ENCODE measurements at regions not wholly inside any gene's neighbourhood (a gene's known extent, or its start where the extent isn't known, plus 50 kb on each side); places are given as distances from the start of the nearest gene placed in this dataset.

DNA sequence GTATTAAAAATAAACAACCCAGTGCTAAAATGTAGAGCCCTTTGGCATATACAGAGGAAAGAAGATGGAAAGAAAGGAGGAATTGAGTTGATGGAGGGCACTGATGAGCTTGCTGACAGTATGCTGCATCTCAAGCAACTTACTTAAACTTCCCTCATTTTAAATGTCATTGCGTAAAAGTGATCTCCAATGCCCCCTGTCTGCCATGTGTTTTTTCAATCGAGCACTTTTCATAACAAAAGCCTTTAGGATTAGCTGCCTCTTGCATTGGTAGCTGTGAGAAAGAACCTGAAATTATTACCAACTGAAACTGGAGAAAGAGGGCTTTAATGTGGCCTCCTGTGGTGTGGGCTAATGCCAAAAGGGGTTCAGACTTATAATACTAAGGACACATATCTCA lies 541.6 kb downstream of the SUCLA2 start:
- ATAC-seq (no peak), DNase-seq (no peak)
- intact Hi-C loops (cut with DNase I) = no loop called here
- 25 to 33% methylated on average over 2 of the region's 2 CpGs for WGBS, 2 donors
- Histone ChIP-seq H3K36me3 (replicated peaks in 1 of 2; ENCODE audit: insufficient read depth in 1 of 2, low read depth in 2 of 2) (no peaks in the 10 kb centered on the region), H3K4me1 (no peaks in the 10 kb centered on the region), H3K27me3 (no peaks in the 10 kb centered on the region), H3K4me3 (no peak overlapping the region), H3K27ac (no peak overlapping the region), H3K9me3 (no peaks in the 10 kb centered on the region)
- TF ChIP-seq, protein P1, sequence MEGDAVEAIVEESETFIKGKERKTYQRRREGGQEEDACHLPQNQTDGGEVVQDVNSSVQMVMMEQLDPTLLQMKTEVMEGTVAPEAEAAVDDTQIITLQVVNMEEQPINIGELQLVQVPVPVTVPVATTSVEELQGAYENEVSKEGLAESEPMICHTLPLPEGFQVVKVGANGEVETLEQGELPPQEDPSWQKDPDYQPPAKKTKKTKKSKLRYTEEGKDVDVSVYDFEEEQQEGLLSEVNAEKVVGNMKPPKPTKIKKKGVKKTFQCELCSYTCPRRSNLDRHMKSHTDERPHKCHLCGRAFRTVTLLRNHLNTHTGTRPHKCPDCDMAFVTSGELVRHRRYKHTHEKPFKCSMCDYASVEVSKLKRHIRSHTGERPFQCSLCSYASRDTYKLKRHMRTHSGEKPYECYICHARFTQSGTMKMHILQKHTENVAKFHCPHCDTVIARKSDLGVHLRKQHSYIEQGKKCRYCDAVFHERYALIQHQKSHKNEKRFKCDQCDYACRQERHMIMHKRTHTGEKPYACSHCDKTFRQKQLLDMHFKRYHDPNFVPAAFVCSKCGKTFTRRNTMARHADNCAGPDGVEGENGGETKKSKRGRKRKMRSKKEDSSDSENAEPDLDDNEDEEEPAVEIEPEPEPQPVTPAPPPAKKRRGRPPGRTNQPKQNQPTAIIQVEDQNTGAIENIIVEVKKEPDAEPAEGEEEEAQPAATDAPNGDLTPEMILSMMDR (IDR thresholded peaks at IDR 0.05) = peak in 2 of 7 experiments; percentile 14 to 27
- TF ChIP-seq POLR2A (IDR thresholded peaks at IDR 0.05) = no peak

DNA sequence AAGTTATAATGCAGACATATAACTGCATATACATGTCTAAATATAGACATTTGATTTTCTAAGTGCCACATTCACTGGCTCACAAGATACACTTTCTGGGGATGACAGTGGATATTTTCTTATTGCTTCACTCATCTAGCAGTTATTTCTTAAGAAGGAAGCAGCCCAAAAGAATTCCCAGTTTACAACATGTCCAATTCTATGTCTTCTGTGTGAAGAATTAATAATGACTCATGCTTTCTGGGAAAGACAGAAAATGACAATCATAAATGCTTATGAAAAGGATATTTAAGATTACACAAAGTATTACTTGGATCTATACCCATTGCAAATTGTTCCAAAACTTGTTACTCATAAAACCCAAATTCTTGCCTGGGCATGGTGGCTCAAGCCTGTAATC lies 543.4 kb downstream of the SUCLA2 start:
- no peaks in the 10 kb centered on the region for H3K9me3 ChIP-seq
- DNase-seq = no peak
- no peak for ATAC-seq
- H3K27ac ChIP-seq = no peak overlapping the region
- H3K4me1 ChIP-seq = no peaks in the 10 kb centered on the region
- H3K4me3 ChIP-seq = no peak overlapping the region
- TF ChIP-seq, protein P1 (IDR thresholded peaks at IDR 0.05) = no peak
- no peak for TF ChIP-seq POLR2A (IDR thresholded peaks at IDR 0.05)
- H3K27me3 ChIP-seq = no peaks in the 10 kb centered on the region
- H3K36me3 ChIP-seq (replicated peaks in 1 of 2; ENCODE audit: insufficient read depth in 1 of 2, low read depth in 2 of 2) = no peaks in the 10 kb centered on the region
- intact Hi-C loops (cut with DNase I) = no loop called here

DNA sequence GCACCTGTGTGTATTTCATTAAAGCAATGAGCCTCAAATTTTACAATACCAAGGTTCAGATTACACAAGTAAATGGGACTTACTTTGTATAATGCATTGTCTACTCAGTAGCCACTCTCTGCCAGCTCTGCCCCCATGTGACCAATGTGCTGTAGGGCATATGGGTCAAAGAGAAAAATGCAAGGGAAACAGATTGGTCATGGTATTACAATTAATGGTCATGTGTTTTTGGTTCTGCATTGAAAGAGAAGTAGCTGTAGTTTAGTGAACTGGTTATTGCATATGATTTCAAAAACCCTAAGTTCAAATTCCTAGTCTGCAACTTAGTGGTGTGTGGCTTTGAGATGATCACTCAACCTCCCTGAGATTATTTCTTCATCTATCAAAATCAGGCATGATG lies 545.4 kb downstream of the SUCLA2 start:
- no peak overlapping the region for H3K27ac ChIP-seq
- no peak overlapping the region for H3K4me3 ChIP-seq
- intact Hi-C loops (cut with DNase I) = no loop called here
- DNase-seq (peak in 1 of 4 donors; percentile 7), ATAC-seq (no peak)
- H3K9me3 ChIP-seq = no peaks in the 10 kb centered on the region
- TF ChIP-seq, protein P1 (IDR thresholded peaks at IDR 0.05) = no peak
- no peak for TF ChIP-seq POLR2A (IDR thresholded peaks at IDR 0.05)
- H3K27me3 ChIP-seq = no peaks in the 10 kb centered on the region
- no peaks in the 10 kb centered on the region for H3K4me1 ChIP-seq
- H3K36me3 ChIP-seq (replicated peaks in 1 of 2; ENCODE audit: insufficient read depth in 1 of 2, low read depth in 2 of 2) = no peaks in the 10 kb centered on the region

DNA sequence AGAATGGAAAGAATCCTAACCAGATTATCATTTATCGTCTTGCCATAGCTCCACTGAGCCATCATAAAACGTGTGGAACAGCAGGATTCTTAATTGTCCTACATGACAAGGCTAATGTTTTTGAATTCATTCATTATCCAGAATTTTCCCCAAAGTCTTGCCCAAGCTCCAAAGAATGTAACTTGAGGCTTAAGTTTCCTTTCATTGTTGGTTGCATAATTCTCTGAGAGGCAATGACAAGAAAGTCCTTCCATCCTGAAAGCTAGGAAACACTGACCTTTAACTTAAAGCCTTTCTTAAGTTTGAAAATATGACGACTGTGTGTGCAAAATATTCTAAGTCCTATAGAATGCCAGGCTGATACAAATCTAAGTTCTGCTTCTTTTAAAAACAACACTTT lies 546.1 kb downstream of the SUCLA2 start:
- intact Hi-C loops (cut with DNase I) = no loop called here
- H3K9me3 ChIP-seq = no peaks in the 10 kb centered on the region
- no peak overlapping the region for H3K27ac ChIP-seq
- H3K27me3 ChIP-seq = no peaks in the 10 kb centered on the region
- ATAC-seq = no peak
- WGBS, 2 donors = 44 to 50% methylated on average over 3 of the region's 3 CpGs
- H3K4me1 ChIP-seq = no peaks in the 10 kb centered on the region
- no peak overlapping the region for H3K4me3 ChIP-seq
- no peak for DNase-seq
- no peak for TF ChIP-seq POLR2A (IDR thresholded peaks at IDR 0.05)
- TF ChIP-seq, protein P1 (IDR thresholded peaks at IDR 0.05) = no peak
- H3K36me3 ChIP-seq (replicated peaks in 1 of 2; ENCODE audit: insufficient read depth in 1 of 2, low read depth in 2 of 2) = no peaks in the 10 kb centered on the region

DNA sequence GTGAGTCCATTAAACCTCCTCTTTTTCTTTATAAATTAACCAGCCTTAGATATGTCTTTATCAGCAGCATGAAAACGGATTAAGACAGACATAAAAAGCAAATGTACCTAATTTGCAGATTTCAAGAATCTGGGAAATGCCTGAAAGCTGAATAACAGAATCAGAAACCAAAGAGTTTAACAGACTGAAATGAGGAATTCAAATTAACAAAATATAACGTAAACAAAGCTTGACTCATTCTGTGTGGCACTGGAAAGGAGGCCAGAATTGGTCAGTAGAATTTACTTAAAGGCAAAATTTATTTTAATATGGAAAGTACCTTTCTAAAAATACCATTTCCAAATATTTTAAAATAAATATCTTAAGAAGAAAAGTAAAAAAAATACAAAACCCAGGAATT lies 540.6 kb upstream of the HTR2A start:
- TF ChIP-seq, protein P1 (IDR thresholded peaks at IDR 0.05) = no peak
- no peak for TF ChIP-seq POLR2A (IDR thresholded peaks at IDR 0.05)
- H3K9me3 ChIP-seq = no peaks in the 10 kb centered on the region
- no peaks in the 10 kb centered on the region for H3K27me3 ChIP-seq
- H3K27ac ChIP-seq = no peak overlapping the region
- intact Hi-C loops (cut with DNase I) = no loop called here
- H3K36me3 ChIP-seq (replicated peaks in 1 of 2; ENCODE audit: insufficient read depth in 1 of 2, low read depth in 2 of 2) = no peaks in the 10 kb centered on the region
- H3K4me1 ChIP-seq = no peaks in the 10 kb centered on the region
- ATAC-seq = no peak
- H3K4me3 ChIP-seq = no peak overlapping the region
- no peak for DNase-seq
- WGBS, 2 donors = 35 to 53% methylated on average over 2 of the region's 2 CpGs
